MM.1S (cell line): ENCODE measurements at regions not wholly inside any gene's neighbourhood (a gene's known extent, or its start where the extent isn't known, plus 50 kb on each side); places are given as distances from the start of the nearest gene placed in this dataset.

Source experiments
- DNase-seq: peaks from one replicate; pipeline ENCODE4 v3.0.0-alpha.2; 2015
- H2AFZ ChIP-seq: fragments of 300-600 bp; sonication (generic); 2 replicates; pipeline ENCODE4 v1.6.0; 2016; ENCODE audit warnings: antibody characterized with exemption, low read length
- H3F3A ChIP-seq: fragments of 300-600 bp; sonication (generic); 2 replicates; pipeline ENCODE4 v1.6.1; 2016; ENCODE audit warnings: mild to moderate bottlenecking, antibody characterized with exemption, low read length, moderate library complexity, mixed read lengths; ENCODE audit not compliant: insufficient read depth
- H3K27ac ChIP-seq: fragments of 300-600 bp; sonication (generic); 2 replicates; pipeline ENCODE4 v1.5.1; 2016; ENCODE audit warnings: mild to moderate bottlenecking, low read length
- H3K27me3 ChIP-seq: fragments of 300-600 bp; sonication (generic); replicated peaks from 2 replicates; pipeline ENCODE4 v1.6.0; 2016; ENCODE audit warnings: low read length; ENCODE audit not compliant: insufficient read depth
- H3K36me3 ChIP-seq: fragments of 300-600 bp; sonication (generic); replicated peaks from 2 replicates; pipeline ENCODE4 v1.6.1; 2016; ENCODE audit warnings: mild to moderate bottlenecking, low read length, mixed read lengths; ENCODE audit not compliant: insufficient read depth
- H3K4me1 ChIP-seq: fragments of 300-600 bp; sonication (generic); 2 replicates; pipeline ENCODE4 v1.6.1; 2016; ENCODE audit warnings: low read length, mixed read lengths
- H3K4me2 ChIP-seq: fragments of 300-600 bp; sonication (generic); 2 replicates; pipeline ENCODE4 v1.6.0; 2016; ENCODE audit warnings: low read depth, low read length
- H3K4me3 ChIP-seq: fragments of 300-600 bp; sonication (generic); 2 replicates; pipeline ENCODE4 v1.5.1; 2016; ENCODE audit warnings: low read length, mixed read lengths
- H3K79me2 ChIP-seq: fragments of 300-600 bp; sonication (generic); 2 replicates; pipeline ENCODE4 v1.6.1; 2016; ENCODE audit warnings: mixed run types, low read length, mixed read lengths
- H3K9ac ChIP-seq: fragments of 300-600 bp; sonication (generic); 2 replicates; pipeline ENCODE4 v1.6.1; 2016; ENCODE audit warnings: low read length, mixed read lengths
- H3K9me2 ChIP-seq: fragments of 300-600 bp; sonication (generic); replicated peaks from 2 replicates; pipeline ENCODE4 v1.6.1; 2016; ENCODE audit warnings: mild to moderate bottlenecking, low read length, mixed read lengths; ENCODE audit not compliant: insufficient read depth
- H3K9me3 ChIP-seq: fragments of 300-600 bp; sonication (generic); replicated peaks from 2 replicates; pipeline ENCODE4 v1.6.1; 2016; ENCODE audit warnings: mild to moderate bottlenecking, low read length, mixed read lengths; ENCODE audit not compliant: insufficient read depth
- H4K20me1 ChIP-seq: fragments of 300-600 bp; sonication (generic); 2 replicates; pipeline ENCODE4 v1.6.1; 2016; ENCODE audit warnings: mild to moderate bottlenecking, low read length, moderate library complexity, mixed read lengths; ENCODE audit not compliant: insufficient read depth
- EZH2 ChIP-seq: fragments of 300-600 bp; sonication (generic); optimal IDR thresholded peaks from 2 replicates; pipeline ENCODE3; 2017; ENCODE audit warnings: low read depth, mild to moderate bottlenecking, antibody characterized with exemption, low read length, mixed read lengths
- EZH2phosphoT487 ChIP-seq: fragments of 300-600 bp; sonication (generic); IDR thresholded peaks from 2 replicates; pipeline ENCODE4 v1.6.1; 2018; ENCODE audit warnings: antibody characterized with exemption, low read length
- TF ChIP-seq, protein P1 (sequence below): fragments of 300-600 bp; sonication (generic); IDR thresholded peaks from 2 replicates; pipeline ENCODE4 v1.5.1; 2016; ENCODE audit warnings: antibody characterized with exemption, low read length, mixed read lengths

DNA sequence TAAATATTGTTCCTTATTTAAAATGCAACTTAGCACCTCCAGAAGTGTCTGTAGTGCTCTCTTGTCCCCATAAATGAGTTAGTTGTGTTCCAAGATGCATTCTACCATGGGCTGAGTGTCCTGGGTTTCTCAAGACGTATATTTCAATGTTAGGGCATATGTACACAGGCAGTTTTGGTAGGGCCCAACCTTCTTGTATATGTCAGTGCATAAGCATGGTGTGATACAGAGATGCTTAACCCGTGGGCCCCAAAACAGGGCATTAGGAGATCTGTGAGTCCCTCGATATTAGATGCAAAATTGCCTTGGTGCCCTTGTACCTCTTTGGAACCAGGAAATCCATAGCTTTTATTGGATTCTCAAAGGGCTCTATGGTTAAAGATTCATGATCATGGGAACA is 91.5 kb upstream of the HIVEP1 start:
- Histone ChIP-seq H4K20me1 (no peaks in the 10 kb centered on the region), H3K9ac (no peak overlapping the region), H3K9me3 (no peaks in the 10 kb centered on the region), H3K27me3 (no peaks in the 10 kb centered on the region), H3K27ac (no peak overlapping the region), H3K4me3 (no peak overlapping the region), H3K36me3 (no peaks in the 10 kb centered on the region), H3K4me1 (no peaks in the 10 kb centered on the region), H2AFZ (no peak overlapping the region), H3K9me2 (no peaks in the 10 kb centered on the region), H3F3A (no peaks in the 10 kb centered on the region), H3K4me2 (no peak overlapping the region), H3K79me2 (no peaks in the 10 kb centered on the region)
- no peak for DNase-seq
- TF ChIP-seq, protein P1, sequence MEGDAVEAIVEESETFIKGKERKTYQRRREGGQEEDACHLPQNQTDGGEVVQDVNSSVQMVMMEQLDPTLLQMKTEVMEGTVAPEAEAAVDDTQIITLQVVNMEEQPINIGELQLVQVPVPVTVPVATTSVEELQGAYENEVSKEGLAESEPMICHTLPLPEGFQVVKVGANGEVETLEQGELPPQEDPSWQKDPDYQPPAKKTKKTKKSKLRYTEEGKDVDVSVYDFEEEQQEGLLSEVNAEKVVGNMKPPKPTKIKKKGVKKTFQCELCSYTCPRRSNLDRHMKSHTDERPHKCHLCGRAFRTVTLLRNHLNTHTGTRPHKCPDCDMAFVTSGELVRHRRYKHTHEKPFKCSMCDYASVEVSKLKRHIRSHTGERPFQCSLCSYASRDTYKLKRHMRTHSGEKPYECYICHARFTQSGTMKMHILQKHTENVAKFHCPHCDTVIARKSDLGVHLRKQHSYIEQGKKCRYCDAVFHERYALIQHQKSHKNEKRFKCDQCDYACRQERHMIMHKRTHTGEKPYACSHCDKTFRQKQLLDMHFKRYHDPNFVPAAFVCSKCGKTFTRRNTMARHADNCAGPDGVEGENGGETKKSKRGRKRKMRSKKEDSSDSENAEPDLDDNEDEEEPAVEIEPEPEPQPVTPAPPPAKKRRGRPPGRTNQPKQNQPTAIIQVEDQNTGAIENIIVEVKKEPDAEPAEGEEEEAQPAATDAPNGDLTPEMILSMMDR = no peak
- TF ChIP-seq EZH2phosphoT487 = no peak
- no peak for TF ChIP-seq EZH2

DNA sequence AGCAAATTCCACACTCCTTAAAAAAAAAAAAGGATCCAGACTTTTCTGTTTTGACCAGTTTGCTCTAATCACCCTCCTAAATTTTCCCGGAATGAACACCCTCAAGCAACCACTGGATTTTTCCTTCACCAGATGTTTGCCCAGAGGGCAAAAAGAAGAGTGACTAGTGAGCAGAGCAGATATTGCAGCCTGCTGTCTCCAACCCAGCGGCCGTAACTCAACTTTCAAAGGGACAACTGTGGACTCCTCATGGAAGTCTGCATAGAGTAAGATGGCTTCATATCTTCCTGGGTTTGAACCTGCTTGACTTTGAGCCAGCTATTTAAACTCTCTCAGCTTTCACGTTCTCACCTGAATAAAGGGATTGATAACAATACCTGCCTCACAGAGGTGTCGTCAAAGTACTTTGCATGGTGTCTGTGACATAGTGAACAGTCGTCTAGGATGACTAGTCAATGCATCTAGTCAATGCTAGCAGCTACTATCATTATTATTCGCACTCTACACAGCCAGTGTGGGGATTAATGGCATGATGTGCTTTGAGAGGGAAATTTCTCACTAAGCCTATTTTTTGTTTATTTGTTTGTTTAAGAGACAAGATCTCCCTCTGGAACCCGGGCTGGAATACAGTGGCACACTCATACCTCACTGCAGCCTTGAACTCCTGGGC is 92.2 kb upstream of the HIVEP1 start:
- DNase-seq = no peak
- Histone ChIP-seq H3K4me2 (no peak overlapping the region), H3K27ac (no peak overlapping the region), H4K20me1 (no peaks in the 10 kb centered on the region), H3K36me3 (no peaks in the 10 kb centered on the region), H3K9ac (no peak overlapping the region), H3K27me3 (no peaks in the 10 kb centered on the region), H3K4me3 (no peak overlapping the region), H3F3A (no peaks in the 10 kb centered on the region), H3K4me1 (no peaks in the 10 kb centered on the region), H3K9me2 (no peaks in the 10 kb centered on the region), H3K9me3 (no peaks in the 10 kb centered on the region), H3K79me2 (no peaks in the 10 kb centered on the region), H2AFZ (no peak overlapping the region)
- TF ChIP-seq, protein P1 = no peak
- TF ChIP-seq EZH2 (no peak), EZH2phosphoT487 (no peak)

DNA sequence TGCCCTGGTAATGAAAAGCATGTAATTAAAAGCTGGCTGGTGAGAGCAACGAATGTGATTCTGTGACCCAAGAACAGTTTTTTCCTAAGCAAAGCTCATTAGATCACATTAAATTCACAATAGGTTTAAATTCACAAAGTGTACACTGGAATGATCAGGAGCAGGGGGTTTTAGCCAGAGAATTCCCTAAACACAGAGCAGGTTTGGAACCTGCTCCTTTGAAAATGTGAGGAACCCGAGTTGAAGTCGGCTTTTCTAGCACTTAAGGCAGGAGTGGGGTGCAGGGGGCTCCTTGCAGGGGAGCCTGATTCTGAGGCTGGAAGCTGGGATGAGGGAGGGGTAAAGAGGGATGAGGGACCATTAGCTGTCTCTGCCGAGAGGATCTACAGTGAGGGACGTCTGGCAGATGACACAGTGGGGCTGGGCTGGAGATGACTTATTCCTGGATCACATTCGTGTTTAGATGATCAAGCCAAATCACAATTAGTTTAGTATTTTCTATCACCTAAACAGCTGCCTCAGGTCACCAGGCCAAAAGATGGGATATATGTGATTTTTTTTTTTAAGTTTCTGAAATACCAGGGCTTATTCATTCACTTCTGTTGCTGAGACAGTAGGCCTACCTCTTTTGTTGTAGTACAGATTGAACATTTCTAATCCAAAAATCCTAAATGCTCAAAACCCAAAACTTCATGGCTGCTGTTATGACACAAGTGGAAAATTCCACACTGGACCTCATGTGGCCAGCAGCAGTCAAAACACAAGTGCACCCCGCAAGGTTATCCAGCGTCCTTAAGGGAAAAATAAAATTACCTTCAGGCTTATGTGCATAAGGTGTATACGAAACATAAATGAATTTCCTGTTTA is 93.1 kb upstream of the HIVEP1 start:
- no peak overlapping the region for H2AFZ ChIP-seq
- H3K9me3 ChIP-seq = no peaks in the 10 kb centered on the region
- no peaks in the 10 kb centered on the region for H3K27me3 ChIP-seq
- no peak overlapping the region for H3K4me2 ChIP-seq
- H3K4me3 ChIP-seq = no peak overlapping the region
- TF ChIP-seq EZH2 (no peak), EZH2phosphoT487 (no peak)
- TF ChIP-seq, protein P1 = no peak
- H3K9me2 ChIP-seq = no peaks in the 10 kb centered on the region
- H3K27ac ChIP-seq = no peak overlapping the region
- no peak for DNase-seq
- no peaks in the 10 kb centered on the region for H3K79me2 ChIP-seq
- no peak overlapping the region for H3K9ac ChIP-seq
- H3K36me3 ChIP-seq = no peaks in the 10 kb centered on the region
- H3K4me1 ChIP-seq = no peaks in the 10 kb centered on the region
- H3F3A ChIP-seq = no peaks in the 10 kb centered on the region
- no peaks in the 10 kb centered on the region for H4K20me1 ChIP-seq
